ENCODE measurements at regions not wholly inside any gene's neighbourhood (a gene's known extent, or its start where the extent isn't known, plus 50 kb on each side); places are given as distances from the start of the nearest gene placed in this dataset.
"Not testable (repeated sequence)": the region's sequence is repeated elsewhere in the genome, so short reads cannot be mapped to it uniquely, and the experiment has no call there.

DNA sequence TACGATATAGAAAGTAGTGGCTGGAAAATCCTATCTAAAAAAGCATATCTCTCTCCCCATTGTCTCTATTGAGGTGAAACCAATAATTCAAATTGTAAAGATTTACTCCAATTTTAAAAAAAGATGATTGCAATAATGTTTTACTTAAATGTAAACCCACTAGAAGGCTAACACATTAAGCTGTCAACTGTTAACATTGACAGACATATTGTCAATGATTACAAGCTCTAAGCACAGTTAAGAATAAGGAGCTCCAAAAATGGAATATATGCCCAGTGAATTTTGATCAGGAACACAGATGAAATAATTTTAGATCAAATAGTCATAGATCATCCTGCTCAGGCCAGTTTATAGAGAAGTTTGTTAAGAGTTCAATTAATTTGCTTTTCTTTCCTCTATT, 123.6 kb upstream of the NETO1 start:
- no peak for DNase-seq (ENCODE audit: low read depth, low spot score)
- Histone ChIP-seq H3K36me3 (ENCODE audit: control insufficient read depth in 2 of 2, insufficient read depth in 2 of 2, low read length in 1 of 2) (no peaks in the 10 kb centered on the region), H4K20me1 (ENCODE audit: control insufficient read depth, insufficient read depth) (no peaks in the 10 kb centered on the region), H3K9me3 (replicated peaks; ENCODE audit: control insufficient read depth, insufficient read depth, low read length) (no peaks in the 10 kb centered on the region; the same call in 2 of the 3 replicates), H3K9ac (ENCODE audit: control insufficient read depth, insufficient read depth, low read length) (no peak overlapping the region), H2AFZ (ENCODE audit: control insufficient read depth, low read depth, low read length) (no peak overlapping the region), H3K27ac (ENCODE audit: control insufficient read depth, insufficient read depth) (no peak overlapping the region), H3K79me2 (ENCODE audit: control insufficient read depth, insufficient read depth, low read length) (no peaks in the 10 kb centered on the region), H3K4me3 (no peak overlapping the region), H3K4me1 (ENCODE audit: control insufficient read depth, insufficient read depth, low read length) (no peaks in the 10 kb centered on the region), H3K27me3 (replicated peaks in 1 of 2; ENCODE audit: control insufficient read depth in 2 of 2, insufficient read depth in 2 of 2, low read length in 1 of 2) (no peaks in the 10 kb centered on the region), H3K4me2 (ENCODE audit: control insufficient read depth, insufficient read depth) (no peak overlapping the region)
- CTCF ChIA-PET = no interaction called here
- 4% methylated on average over 1 of the region's 1 CpG for WGBS (ENCODE audit: insufficient coverage, insufficient replicate concordance, low lambda C conversion rate, missing lambda C conversion rate)
- SMC1A ChIA-PET (ENCODE audit: uncharacterized antibody, unreplicated experiment) = interaction anchor here (0.9 kb wide), 1 partner anchor 25 kb away, joined by 3 read pairs; no protein-coding TSS in a partner anchor
- TF ChIP-seq SREBF1 (IDR thresholded peaks at IDR 0.05; ENCODE audit: low read length) (no peak), FOS (IDR thresholded peaks at IDR 0.05; ENCODE audit: borderline replicate concordance, extremely low read depth, insufficient read length) (no peak), CUX1 (IDR thresholded peaks at IDR 0.05; ENCODE audit: insufficient replicate concordance, low read depth, low read length) (no peak), MTA2 (IDR thresholded peaks at IDR 0.05; ENCODE audit: low read depth) (no peak), IKZF2 (IDR thresholded peaks at IDR 0.05) (no peak), EP300 (IDR thresholded peaks at IDR 0.05; ENCODE audit: borderline replicate concordance in 1 of 2, control insufficient read depth in 1 of 2, low read depth in 2 of 2, low read length in 2 of 2) (no peak), ESRRA (IDR thresholded peaks at IDR 0.05; ENCODE audit: low read length) (no peak), SMC3 (IDR thresholded peaks at IDR 0.05; ENCODE audit: borderline replicate concordance, low read length) (no peak)
- POLR2A ChIA-PET = no interaction called here
- no TSS peak for BruUV-seq (replicated peaks)
- no peak for ATAC-seq
- in situ Hi-C loops (cut with MboI) = no loop called here
- intact Hi-C loops (cut with micrococcal nuclease; ENCODE audit: unreplicated experiment) = no loop called here
- no peak for FAIRE-seq
- RAD21 ChIA-PET (ENCODE audit: unreplicated experiment) = no interaction called here

- FAIRE-seq; POLR2A ChIA-PET; SMC1A ChIA-PET (ENCODE audit: uncharacterized antibody, unreplicated experiment); BruUV-seq (replicated peaks); H3K9me3 ChIP-seq (replicated peaks; ENCODE audit: control insufficient read depth, insufficient read depth, low read length); H3K4me1 ChIP-seq (ENCODE audit: control insufficient read depth, insufficient read depth, low read length); H3K36me3 ChIP-seq (ENCODE audit: control insufficient read depth in 2 of 2, insufficient read depth in 2 of 2, low read length in 1 of 2); H3K79me2 ChIP-seq (ENCODE audit: control insufficient read depth, insufficient read depth, low read length); RAD21 ChIA-PET (ENCODE audit: unreplicated experiment); CTCF ChIA-PET; H4K20me1 ChIP-seq (ENCODE audit: control insufficient read depth, insufficient read depth); in situ Hi-C loops (cut with MboI); H3K9ac ChIP-seq (ENCODE audit: control insufficient read depth, insufficient read depth, low read length); H2AFZ ChIP-seq (ENCODE audit: control insufficient read depth, low read depth, low read length); H3K4me3 ChIP-seq; H3K27ac ChIP-seq (ENCODE audit: control insufficient read depth, insufficient read depth); DNase-seq (ENCODE audit: low read depth, low spot score); H3K4me2 ChIP-seq (ENCODE audit: control insufficient read depth, insufficient read depth); H3K27me3 ChIP-seq (replicated peaks in 1 of 2; ENCODE audit: control insufficient read depth in 2 of 2, insufficient read depth in 2 of 2, low read length in 1 of 2); ATAC-seq; intact Hi-C loops (cut with micrococcal nuclease; ENCODE audit: unreplicated experiment): not testable (repeated sequence)
- WGBS (ENCODE audit: insufficient coverage, insufficient replicate concordance, low lambda C conversion rate, missing lambda C conversion rate) = 21% methylated on average over 7 of the region's 9 CpGs
Measured at GRCh38 chr18:72987570-72987969, 119.8 kb upstream of the NETO1 start.
